Motor neuron (in vitro differentiated cells): ENCODE measurements at regions not wholly inside any gene's neighbourhood (a gene's known extent, or its start where the extent isn't known, plus 50 kb on each side); places are given as distances from the start of the nearest gene placed in this dataset.

Experiments
- ATAC-seq, 8 experiments: fragments of 200-7000 bp; cut with Tn5 transposase; replicated peaks in 6 of 8; 2 replicates each; pipeline ENCODE4 v1.8.0; 2021; ENCODE audit warnings: mild to moderate bottlenecking in 8 of 8, moderate library complexity in 8 of 8
- H3K27ac ChIP-seq, 2 donors: fragments of 250-450 bp; sonication (Bioruptor Pico); 2 replicates each; pipeline ENCODE4 v1.9.0; 2021; ENCODE audit warnings: antibody characterized with exemption in 2 of 2, mild to moderate bottlenecking in 2 of 2, moderate library complexity in 1 of 2
- H3K4me1 ChIP-seq, 2 donors: fragments of 250-450 bp; sonication (Bioruptor Pico); replicated peaks in 1 of 2; 2 replicates each; pipeline ENCODE4 v1.6.1; 2021; ENCODE audit warnings: antibody characterized with exemption in 2 of 2, mild to moderate bottlenecking in 2 of 2, moderate library complexity in 1 of 2
- H3K4me3 ChIP-seq, 5 donors: fragments of 250-450 bp; sonication (Bioruptor Pico); 2 replicates each; pipeline ENCODE4 v1.9.0; 2021; ENCODE audit warnings: antibody characterized with exemption in 5 of 5, mild to moderate bottlenecking in 5 of 5, moderate library complexity in 4 of 5
- WGBS, 10 experiments: fragments of 450-650 bp; shearing (Covaris generic); methylation state at CpG; one replicate each; pipeline ENCODE4 v1.0.0; 2022; 5-methylcytosine and 5-hydroxymethylcytosine counted together
- in situ Hi-C, 9 experiments: fragments of 400-800 bp; cut with MboI; loops; one replicate each; pipeline ENCODE4 v1.15.0; 2021; ENCODE audit warnings: low sequenced_read_pairs in 9 of 9, low pct_unique_long_range_greater_than_20kb in 2 of 9; ENCODE audit not compliant: unreplicated experiment in 9 of 9

DNA sequence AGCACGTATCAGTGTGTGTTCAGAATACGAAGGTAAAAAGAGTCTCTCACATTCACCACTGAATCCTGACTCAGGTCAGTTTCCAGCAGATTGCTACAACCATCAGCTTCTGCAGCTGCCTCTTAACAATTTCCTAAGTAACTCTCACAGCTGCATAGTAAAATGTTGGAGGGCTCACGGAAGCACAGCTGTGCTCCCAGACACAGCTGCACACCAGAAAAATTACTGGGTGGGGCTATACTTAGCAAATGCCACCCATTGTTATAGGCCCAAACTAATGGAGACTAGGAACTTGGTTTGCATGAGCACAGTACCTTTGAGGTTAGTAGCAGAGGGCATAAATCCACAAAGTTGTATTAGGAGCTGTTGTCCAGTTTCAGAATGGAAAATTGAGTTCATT, 153.9 kb upstream of the ERBB4 start:
- Histone ChIP-seq H3K4me3 (no peak overlapping the region), H3K27ac (no peak overlapping the region), H3K4me1 (peaks cover 0 to 8% of the 10 kb centered on the region in 2 donors)
- in situ Hi-C loops = loop anchor here in 3 of 9 experiments (25.0 kb wide), 1 partner anchor 470 kb away; the partner anchor contains the start of gene IKZF2 (in 3 of the 3)
- WGBS, 10 experiments = 8 to 100% (median 69%) methylated on average over 1 to 3 of the region's 3 CpGs; no CpG with 5 or more reads in 2 of the 10 experiments
- ATAC-seq = peak in 5 of 8 experiments; percentile 22 to 99 (median 68)

DNA sequence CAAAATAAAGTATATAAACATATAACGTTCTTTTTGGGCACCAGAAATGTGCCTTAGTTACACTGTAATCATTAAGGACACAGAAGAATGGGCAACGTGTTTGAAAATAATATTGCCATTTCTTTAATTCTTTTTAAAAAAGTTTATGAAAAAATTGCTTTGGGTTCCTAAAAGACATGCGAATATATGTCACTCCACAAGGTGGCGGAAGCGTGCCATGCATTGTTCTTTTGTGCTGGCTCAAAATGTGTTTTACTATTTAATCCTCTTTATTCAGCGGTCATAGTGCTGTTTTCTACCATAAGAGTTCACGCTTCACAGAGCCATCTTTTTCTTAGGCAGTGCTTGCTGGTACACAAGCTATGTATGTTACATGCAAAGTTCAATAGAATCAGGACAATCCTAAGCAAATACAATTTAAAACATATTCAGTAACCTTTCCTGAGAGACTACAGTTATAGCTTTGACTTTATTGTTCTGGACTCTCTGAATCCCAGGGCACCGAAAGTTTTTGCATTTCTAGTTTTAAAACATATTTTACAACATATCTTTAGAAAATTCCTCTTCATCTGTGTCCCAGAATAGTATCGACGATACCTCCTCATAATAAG, 147.8 kb upstream of the ERBB4 start:
- no peaks in the 10 kb centered on the region for H3K4me1 ChIP-seq
- H3K27ac ChIP-seq = no peak overlapping the region
- ATAC-seq = peak in 2 of 8 experiments; percentile 41 to 44
- H3K4me3 ChIP-seq = no peak overlapping the region
- in situ Hi-C loops = loop anchor here in 4 of 9 experiments (10.0 to 25.0 kb wide), 2 partner anchors 468 to 476 kb away; partner anchors contain the start of gene IKZF2 (in 4 of the 4)
- 9 to 36% (median 23%) methylated on average over 6 to 10 of the region's 10 CpGs; no CpG with 5 or more reads in 1 of the 10 experiments for WGBS, 10 experiments

DNA sequence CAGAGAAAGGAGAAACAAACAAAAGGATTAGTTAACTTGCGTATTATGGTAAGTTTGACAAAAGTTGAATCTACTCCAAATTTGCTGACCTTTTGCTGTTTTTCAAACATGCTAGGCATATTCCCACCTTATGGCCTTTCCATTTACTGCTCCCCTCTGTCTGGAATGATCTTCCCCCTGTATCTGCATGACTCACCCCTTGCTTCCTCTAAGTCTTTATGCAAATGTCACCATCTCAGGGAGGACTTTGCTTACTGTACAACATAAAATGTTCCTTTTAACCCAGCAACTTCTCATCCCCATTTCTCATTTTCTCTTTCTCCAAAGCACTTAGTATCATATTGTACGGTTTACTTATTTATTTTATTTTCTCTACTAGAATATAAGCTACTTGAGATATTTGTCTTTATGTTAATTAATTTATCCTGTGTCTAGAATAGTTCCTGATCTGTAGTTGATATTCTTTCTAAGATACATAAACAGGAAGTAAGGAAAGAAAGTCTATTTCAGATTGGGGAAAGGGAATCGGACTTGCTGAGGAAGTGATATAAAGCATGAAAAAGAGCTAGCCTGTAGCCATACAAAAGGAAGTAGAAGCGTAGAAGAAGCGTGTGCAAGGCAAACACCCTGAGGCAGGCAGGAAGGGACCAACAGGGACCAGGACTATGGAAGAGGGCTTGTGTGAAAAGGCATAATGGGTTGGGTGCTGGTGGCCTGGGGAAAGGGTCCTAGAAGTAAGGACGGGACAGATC, 144.9 kb upstream of the ERBB4 start:
- no peak overlapping the region for H3K27ac ChIP-seq
- in situ Hi-C loops = loop anchor here in 4 of 9 experiments (10.0 to 25.0 kb wide), 2 partner anchors 471 to 479 kb away; partner anchors contain the start of gene IKZF2 (in 4 of the 4)
- no peaks in the 10 kb centered on the region for H3K4me1 ChIP-seq
- peak in 3 of 8 experiments; percentile 67 to 91 (median 91) for ATAC-seq
- no peak overlapping the region for H3K4me3 ChIP-seq
- WGBS, 10 experiments = 57 to 97% (median 85%) methylated on average over 3 to 6 of the region's 6 CpGs

DNA sequence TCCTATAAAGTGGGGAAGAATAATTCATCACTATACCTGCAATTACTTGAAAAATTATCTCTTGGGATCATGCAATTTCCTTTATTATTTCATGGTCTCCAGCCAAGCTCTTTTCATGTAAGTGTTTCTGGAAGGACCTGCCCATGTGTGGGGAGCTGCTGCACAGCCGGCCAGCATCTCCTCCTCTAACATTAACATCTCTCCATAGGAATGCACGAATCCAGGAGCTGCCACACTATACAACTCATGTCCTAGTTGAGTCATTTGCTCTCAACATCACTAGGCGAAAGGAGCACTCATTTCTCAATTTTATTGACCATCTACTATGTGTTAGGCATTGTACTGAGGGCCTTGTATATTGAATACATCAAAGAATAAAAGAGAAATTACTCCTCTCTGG, 144.3 kb upstream of the ERBB4 start:
- 0 to 100% (median 80%) methylated on average over 1 to 3 of the region's 3 CpGs; no CpG with 5 or more reads in 2 of the 10 experiments for whole genome bisulfite sequencing, 10 experiments
- H3K4me1 ChIP-seq = no peaks in the 10 kb centered on the region
- in situ Hi-C loops = loop anchor here in 4 of 9 experiments (10.0 to 25.0 kb wide), 2 partner anchors 472 to 479 kb away; partner anchors contain the start of gene IKZF2 (in 4 of the 4)
- ATAC-seq = peak in 3 of 8 experiments; percentile 73 to 98 (median 93)
- no peak overlapping the region for H3K4me3 ChIP-seq
- no peak overlapping the region for H3K27ac ChIP-seq

DNA sequence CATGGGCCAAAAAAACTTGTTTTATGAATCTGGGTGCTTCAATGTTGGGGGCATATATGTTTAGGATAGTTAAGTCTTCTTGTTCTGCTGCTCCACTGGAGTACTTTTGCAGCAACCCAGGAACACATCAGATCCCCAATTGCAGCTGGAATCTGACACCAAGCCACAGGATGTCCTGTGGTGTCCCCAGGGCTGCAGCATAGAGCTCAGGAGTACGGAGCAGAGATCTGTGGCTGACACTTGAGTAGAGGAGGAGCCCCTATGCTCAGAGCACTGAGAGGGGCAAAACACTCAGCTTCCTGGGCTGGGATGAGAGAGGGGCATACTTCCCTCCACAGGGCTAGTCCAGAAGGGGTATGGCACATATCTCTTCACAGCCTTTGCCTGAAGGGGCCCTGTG, 138.9 kb upstream of the ERBB4 start:
- in situ Hi-C loops = loop anchor here in 3 of 9 experiments (25.0 kb wide), 1 partner anchor 485 kb away; the partner anchor contains the start of gene IKZF2 (in 3 of the 3)
- no peak for ATAC-seq
- no peak overlapping the region for H3K27ac ChIP-seq
- no peak overlapping the region for H3K4me3 ChIP-seq
- H3K4me1 ChIP-seq = no peaks in the 10 kb centered on the region
- 17 to 67% (median 53%) methylated on average over 1 of the region's 1 CpG; no CpG with 5 or more reads in 6 of the 10 experiments for WGBS, 10 experiments

DNA sequence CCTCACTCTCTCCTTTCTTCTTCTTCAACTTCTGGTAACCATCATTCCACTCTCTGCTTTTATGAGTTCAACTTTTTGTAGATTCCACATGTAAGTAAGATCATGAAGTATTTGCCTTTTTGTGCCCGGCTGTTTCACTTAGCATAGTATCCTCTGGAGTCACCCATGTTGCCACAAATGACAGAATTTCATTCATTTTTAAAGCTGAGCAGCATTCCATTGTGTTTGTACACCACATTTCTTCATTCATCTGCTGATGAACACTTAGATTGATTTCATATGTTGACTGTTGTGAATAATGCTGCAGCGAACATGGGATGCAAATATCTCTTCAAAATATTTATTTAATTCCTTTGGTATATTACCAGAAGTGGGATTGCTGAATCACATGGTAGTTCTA, 133.6 kb upstream of the ERBB4 start:
- H3K27ac ChIP-seq = no peak overlapping the region
- ATAC-seq = no peak
- in situ Hi-C loops = no loop called here
- 9 to 100% (median 86%) methylated on average over 1 to 2 of the region's 2 CpGs; no CpG with 5 or more reads in 1 of the 10 experiments for WGBS, 10 experiments
- no peak overlapping the region for H3K4me3 ChIP-seq
- H3K4me1 ChIP-seq = no peaks in the 10 kb centered on the region

DNA sequence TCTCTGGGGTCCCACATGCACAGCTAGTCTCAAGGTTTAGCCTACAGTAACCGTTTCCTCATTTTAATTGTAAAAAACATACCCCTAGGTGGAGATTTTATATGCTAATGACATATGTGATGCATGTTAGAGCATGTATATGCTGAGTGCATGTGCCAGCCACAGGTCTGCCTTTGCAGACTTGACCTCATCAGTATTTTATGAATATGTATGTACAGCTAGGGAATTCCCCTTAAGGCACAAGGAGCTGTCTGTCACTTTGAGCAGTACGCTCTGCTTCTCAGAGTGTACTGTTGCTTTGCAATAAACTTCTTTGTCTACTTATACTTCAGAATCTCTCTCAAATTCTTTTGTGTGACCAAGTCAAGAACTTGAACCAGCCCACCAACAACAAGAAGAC, 131.2 kb upstream of the ERBB4 start:
- H3K4me3 ChIP-seq = no peak overlapping the region
- in situ Hi-C loops = no loop called here
- H3K27ac ChIP-seq = no peak overlapping the region
- ATAC-seq = peak in 4 of 8 experiments; percentile 60 to 100 (median 99)
- WGBS, 10 experiments = 8 to 100% (median 71%) methylated on average over 1 to 2 of the region's 2 CpGs; no CpG with 5 or more reads in 1 of the 10 experiments
- H3K4me1 ChIP-seq = no peaks in the 10 kb centered on the region

DNA sequence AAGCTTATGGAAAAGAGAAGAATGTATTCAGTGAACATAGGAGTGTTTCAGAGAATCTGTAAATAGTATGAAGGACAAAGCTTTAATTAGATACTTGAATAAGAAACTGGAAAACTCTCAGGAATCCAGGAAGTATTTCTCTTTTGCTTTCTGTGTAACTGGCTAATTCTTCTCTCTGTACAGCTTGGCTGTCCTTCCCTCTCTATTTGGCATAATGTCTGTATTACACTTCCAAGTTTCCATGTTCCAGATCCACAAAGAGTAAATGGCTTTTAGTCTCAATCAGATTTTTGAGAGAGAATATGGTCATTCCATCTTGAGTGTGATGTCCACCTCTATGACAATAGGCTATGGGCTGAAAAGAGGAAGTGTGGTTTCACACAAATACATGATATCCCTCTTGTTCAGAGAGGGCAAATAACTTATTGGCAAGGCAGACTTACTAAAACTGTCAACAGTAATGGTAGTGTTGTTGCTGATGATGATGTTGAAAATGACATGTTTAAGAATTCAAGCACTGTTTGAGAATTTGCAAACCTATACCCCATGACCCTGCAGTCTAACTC, 129.2 kb upstream of the ERBB4 start:
- no peaks in the 10 kb centered on the region for H3K4me1 ChIP-seq
- no peak overlapping the region for H3K27ac ChIP-seq
- H3K4me3 ChIP-seq = no peak overlapping the region
- ATAC-seq = no peak
- in situ Hi-C loops = no loop called here

DNA sequence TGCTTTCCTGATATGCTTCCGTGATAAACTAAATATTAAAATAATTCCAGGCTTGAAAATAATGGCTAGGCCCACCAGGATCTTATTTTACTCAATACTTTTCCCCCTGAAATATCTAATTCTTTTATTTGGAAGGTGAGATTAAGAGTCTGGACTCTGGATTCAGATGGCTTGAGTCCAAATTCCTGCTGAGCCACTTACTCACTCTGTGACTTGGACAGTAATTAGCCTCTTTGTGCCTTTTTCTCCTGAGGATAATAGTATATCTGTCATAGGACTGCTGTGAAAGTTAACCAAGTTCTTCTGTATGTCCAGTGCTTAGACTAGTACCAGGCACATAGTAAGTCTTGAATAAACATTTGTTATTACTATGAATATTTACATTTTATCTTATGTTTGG, 127.3 kb upstream of the ERBB4 start:
- H3K27ac ChIP-seq = no peak overlapping the region
- no peak overlapping the region for H3K4me3 ChIP-seq
- no peak for ATAC-seq
- 40 to 75% (median 60%) methylated on average over 1 of the region's 1 CpG; no CpG with 5 or more reads in 5 of the 10 experiments for WGBS, 10 experiments
- no peaks in the 10 kb centered on the region for H3K4me1 ChIP-seq
- in situ Hi-C loops = no loop called here

DNA sequence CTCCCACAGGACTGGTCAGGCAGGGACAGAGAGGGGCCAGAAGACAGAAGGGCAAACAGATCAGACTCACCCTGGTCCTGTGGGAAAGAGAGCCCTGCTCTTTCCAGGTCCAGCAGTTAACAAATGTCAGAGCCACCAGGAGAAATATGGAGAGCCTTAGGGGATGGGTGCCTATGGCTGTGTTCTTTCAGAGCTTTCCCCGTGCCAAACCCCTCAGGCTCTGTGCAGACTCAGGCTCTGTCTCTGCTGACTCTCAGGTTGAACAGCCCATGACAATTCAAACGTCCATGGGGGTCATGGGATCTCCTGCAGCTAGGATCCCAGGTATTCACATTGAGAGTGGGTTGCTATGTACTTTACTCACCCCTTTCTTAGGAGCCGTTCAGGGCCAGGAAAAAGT, 120.8 kb upstream of the ERBB4 start:
- WGBS, 10 experiments = 0 to 60% (median 20%) methylated on average over 1 to 3 of the region's 3 CpGs; no CpG with 5 or more reads in 5 of the 10 experiments
- Histone ChIP-seq H3K4me1 (no peaks in the 10 kb centered on the region), H3K4me3 (no peak overlapping the region), H3K27ac (no peak overlapping the region)
- in situ Hi-C loops = no loop called here
- no peak for ATAC-seq

DNA sequence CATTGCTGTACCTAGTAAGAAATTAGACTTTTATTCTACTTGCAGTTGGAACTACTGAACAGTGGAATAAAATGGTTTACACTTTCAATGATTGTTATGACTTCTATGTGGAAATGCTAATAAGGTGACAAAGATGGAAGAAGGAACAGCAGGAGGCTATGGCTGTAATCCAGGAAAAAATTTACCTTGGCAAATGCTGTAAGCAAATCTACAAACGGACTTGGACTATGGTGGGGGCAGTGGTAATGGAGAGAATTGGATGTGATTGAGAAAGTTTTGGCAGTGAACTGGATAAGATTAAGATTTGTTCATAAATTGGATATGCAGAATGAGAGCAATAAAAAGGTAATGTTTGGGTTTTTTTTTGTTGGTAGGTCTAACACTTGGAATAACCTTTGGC, 111.0 kb upstream of the ERBB4 start:
- Histone ChIP-seq H3K27ac (no peak overlapping the region), H3K4me3 (no peak overlapping the region), H3K4me1 (no peaks in the 10 kb centered on the region)
- no peak for ATAC-seq
- 0 to 100% (median 71%) methylated on average over 1 of the region's 1 CpG; no CpG with 5 or more reads in 4 of the 10 experiments for WGBS, 10 experiments
- in situ Hi-C loops = no loop called here

DNA sequence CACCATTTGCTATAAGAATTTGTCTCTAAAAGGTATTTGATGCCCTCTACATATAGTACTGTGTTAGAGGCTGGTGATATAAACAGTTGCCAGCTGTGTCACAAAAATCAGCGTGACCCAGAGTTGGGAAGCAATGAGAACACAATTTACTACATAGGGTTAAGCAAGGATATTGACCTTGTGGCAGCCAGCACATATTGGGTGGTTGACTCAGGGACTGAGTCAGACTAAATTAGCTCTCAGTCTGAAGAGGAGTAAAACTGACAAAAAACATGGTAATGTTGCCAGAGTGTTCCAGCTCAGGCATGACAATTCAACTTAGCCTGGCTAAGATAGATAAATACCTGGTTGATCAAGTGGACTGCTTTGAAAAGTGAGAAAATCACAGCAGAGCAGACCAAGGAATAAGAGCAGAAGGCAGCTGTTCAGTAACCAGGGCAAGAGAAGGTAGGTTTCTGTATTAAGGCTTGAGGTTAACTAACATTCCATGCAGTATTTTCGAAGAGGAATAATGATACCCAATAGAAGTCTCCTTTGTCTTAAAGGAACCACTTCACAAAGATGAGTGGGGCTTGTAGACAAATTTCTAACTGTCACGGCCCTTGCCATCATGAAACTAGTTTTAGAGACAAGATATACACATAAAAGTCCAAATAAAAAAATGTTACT, 108.2 kb upstream of the ERBB4 start:
- in situ Hi-C loops = no loop called here
- 26 to 94% (median 65%) methylated on average over 1 to 2 of the region's 3 CpGs for WGBS, 10 experiments
- no peak overlapping the region for H3K27ac ChIP-seq
- H3K4me1 ChIP-seq = no peaks in the 10 kb centered on the region
- ATAC-seq = peak in 7 of 8 experiments; percentile 36 to 99 (median 74)
- H3K4me3 ChIP-seq = no peak overlapping the region
